ENCODE measurements at regions not wholly inside any gene's neighbourhood (a gene's known extent, or its start where the extent isn't known, plus 50 kb on each side); places are given as distances from the start of the nearest gene placed in this dataset.

DNA sequence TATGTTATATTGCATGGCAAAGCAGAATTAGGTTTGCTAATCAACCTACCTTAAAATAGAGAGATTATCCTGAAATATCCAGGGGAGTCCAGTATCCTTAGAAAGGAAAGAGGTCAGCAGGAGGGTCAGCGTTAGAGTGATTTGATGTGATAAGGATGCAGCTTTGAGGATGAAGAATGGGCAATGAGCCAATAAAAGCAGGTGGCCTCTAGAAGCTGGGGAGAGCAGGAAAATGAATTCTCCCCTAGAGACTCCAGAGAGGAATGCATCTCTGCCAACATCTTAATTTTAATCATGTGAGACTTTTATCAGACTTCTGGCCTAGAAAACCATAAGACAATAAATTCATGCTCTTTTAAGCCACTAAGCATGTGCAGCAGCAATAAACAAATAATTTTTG, 65.7 kb upstream of the SYK start:
- TF ChIP-seq CTCF (IDR thresholded peaks at IDR 0.05) (no peak), EZH2phosphoT487 (IDR thresholded peaks at IDR 0.05) (no peak), EZH2 (IDR thresholded peaks at IDR 0.05) (no peak)

Data from neural progenitor cell (in vitro differentiated cells).